Breast epithelium (tissue), 3 donors: ENCODE measurements at regions not wholly inside any gene's neighbourhood (a gene's known extent, or its start where the extent isn't known, plus 50 kb on each side); places are given as distances from the start of the nearest gene placed in this dataset.

Experiments
- POLR2AphosphoS5 ChIP-seq, 3 donors: sonication (generic); formaldehyde crosslinking; IDR thresholded peaks; one replicate each; pipeline ENCODE4 v1.6.1; 2017; ENCODE audit warnings: antibody characterized with exemption in 3 of 3
- TF ChIP-seq, protein P1 (sequence below), 3 donors: fragments of 450-650 bp; IDR thresholded peaks; one replicate each; pipeline ENCODE4 v1.5.1; 2016 to 2017; ENCODE audit warnings: antibody characterized with exemption in 3 of 3, mild to moderate bottlenecking in 3 of 3, moderate library complexity in 3 of 3

DNA sequence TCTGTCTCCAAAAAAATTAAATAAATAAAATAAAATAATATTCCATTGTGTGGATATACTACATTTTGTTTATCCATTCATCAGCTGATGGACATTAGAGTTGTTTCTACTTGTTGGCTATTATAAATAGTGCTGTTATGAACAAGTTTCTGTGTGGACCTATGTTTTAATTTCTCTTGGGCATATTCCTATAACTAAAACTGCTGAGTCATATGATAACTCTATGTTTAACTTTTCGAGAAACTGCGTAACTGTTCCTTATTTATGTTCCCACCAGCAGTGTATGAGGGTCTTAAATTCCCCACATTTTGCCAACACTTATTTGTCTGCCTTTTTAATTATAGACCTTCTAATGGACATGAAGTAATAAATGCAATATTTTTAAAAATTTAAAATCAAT is 80.0 kb upstream of the XIST start:
- TF ChIP-seq, protein P1, sequence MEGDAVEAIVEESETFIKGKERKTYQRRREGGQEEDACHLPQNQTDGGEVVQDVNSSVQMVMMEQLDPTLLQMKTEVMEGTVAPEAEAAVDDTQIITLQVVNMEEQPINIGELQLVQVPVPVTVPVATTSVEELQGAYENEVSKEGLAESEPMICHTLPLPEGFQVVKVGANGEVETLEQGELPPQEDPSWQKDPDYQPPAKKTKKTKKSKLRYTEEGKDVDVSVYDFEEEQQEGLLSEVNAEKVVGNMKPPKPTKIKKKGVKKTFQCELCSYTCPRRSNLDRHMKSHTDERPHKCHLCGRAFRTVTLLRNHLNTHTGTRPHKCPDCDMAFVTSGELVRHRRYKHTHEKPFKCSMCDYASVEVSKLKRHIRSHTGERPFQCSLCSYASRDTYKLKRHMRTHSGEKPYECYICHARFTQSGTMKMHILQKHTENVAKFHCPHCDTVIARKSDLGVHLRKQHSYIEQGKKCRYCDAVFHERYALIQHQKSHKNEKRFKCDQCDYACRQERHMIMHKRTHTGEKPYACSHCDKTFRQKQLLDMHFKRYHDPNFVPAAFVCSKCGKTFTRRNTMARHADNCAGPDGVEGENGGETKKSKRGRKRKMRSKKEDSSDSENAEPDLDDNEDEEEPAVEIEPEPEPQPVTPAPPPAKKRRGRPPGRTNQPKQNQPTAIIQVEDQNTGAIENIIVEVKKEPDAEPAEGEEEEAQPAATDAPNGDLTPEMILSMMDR (IDR thresholded peaks at IDR 0.05): no peak
- no peak for TF ChIP-seq POLR2AphosphoS5 (IDR thresholded peaks at IDR 0.05)
